NCI-H1417 treated with DMSO at 0.1 percent for 48 hours (cell line): ENCODE measurements at regions not wholly inside any gene's neighbourhood (a gene's known extent, or its start where the extent isn't known, plus 50 kb on each side); places are given as distances from the start of the nearest gene placed in this dataset.

Experiments
- DNase-seq: peaks from one replicate; lab custom pipeline; 2025; lab: John Stamatoyannopoulos, UW

DNA sequence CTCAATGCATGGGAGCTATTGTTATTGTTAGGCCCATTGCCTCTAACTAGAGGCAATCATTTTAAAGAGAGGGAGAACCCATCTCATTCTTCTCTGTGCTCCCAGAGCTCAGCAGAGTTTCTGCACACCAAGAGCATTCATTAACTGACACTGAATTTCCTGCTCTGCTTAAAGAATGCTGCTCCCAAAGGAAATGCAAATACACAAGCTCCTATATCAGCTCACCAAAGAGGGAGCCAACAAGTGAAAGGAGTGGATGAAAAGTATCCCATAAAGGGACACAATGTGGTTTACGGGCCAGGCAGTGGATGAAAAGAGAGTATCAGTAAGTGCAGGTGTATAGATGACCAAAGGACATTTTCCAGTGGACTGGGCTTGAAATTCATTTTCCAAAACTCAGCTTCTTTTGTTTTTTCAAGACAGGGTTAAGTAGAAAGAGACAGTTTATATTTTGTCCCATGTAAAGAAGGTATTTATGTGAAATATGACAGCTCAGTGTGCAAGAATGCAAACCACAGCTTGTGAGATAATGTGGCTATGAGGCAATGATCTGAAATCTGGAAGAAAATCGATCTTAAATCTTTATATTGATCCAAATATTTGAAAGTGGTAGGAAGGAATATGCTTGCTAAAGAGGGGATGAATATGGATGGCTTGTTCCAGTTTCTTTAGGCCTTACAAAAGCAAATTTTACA, 207.7 kb upstream of the CAMK1G start:
- no peak for DNase-seq

DNA sequence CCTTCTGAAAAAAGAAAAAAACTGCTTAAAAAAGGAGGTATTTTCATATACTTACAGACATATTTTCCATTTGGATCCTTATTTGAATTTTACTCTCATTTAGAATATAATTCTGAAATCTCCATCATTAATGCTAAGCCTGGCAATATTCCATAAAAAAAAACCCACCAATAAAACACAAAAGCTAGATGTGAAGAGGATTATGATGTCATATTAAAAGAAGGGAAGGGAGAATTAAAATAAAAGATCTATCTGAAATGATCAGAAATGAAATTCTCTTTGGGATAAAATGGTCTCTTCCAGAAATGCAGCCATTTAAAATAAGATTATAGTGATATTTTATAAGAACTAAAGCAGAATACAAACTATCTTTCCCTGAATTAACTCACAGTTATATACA, 206.7 kb upstream of the CAMK1G start:
- no peak for DNase-seq

DNA sequence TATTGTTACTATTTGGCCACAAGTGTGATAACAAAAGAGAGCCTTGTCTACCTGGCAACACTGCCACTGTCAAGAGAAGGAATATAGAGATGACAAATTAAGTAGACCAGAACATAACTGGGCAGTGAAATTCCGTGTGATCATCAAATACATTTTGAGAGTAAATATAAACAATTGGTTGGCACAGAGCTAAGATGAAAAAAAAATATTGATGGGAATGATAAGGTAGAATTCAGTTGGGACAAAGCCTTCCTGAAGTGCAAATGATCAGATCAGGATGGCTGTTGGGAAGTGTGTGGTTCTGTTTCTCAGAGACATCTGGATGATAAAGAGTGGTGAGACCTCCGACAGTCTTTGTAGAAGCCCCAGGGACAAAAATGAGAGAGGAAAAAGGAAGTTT, 205.5 kb upstream of the CAMK1G start:
- no peak for DNase-seq

DNA sequence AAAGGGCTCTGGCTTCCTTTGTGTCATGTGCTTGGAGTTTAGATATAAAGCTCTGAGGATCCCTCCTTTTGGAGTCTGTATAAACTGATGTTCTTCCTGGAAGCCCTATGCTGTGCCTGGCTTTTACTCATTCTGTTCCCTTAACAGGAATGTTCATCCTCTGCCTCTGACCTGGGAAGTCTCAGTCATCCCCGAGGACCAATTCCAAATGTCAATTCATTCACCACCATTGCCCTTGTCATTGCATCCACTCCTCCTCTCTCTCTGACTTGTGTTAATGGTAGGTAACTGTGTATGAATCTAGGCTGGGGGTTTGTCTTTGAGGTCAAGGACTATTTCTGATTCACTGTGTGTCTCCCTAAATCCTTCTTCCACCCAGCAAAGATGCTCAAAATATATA, 204.2 kb upstream of the CAMK1G start:
- DNase-seq = no peak

DNA sequence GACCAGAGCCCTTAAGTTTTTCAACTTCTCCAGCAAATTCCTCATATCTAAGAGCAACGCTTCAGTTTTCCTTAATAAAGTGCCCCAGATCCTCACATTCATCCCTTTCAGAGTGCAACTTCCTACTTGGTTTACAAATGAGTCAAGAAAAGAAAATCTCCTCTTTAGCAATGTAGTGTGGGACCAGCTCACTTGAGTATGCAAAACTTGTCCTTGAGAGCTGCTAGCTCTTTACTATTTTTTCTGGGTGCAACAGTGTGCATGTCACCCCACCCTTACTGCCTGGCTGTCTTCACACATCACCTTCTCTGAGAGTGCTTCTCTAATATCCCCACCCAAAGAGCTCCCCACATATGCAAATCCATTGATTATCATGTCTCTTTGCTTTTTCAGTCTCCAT, 203.1 kb upstream of the CAMK1G start:
- no peak for DNase-seq

DNA sequence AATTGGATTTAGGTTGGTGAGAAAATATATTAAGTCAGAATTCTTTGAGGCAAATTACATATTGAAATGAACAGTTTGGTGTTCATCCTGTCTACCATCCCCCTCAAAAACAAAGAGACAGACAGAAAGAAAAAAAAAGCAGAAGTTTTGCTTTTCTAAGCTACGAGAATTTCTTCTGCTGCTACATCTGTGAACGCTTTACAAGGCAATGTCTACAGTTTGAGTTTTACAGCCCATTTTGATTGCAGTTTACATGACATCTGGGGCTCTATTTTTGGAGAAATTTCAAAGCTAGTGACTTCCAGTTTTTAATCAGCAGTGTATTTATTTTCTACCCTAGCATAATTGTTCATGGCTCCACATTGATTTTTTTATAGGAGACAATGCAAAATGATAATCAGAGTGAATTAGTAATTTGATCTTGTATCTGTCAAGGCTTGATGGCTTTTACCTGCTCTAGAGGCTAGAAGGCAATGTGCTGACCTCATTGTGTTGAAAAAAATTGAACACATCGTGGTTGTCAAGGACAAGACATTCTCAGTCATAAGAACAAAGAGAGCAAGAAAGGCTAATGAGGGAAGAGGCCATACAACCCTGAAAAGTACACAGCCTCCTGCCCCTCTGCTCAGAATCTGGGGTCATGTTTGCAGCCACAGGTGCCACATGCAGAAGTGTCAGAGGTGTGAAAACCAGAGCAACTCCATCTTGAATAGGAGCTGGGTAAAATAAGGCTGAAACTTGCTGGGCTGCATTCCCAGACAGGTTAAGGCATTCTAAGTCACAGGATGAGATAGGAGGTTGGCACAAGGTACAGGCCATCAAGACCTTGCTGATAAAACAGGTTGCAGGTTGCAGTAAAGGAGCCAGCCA, 201.0 kb upstream of the CAMK1G start:
- no peak for DNase-seq

DNA sequence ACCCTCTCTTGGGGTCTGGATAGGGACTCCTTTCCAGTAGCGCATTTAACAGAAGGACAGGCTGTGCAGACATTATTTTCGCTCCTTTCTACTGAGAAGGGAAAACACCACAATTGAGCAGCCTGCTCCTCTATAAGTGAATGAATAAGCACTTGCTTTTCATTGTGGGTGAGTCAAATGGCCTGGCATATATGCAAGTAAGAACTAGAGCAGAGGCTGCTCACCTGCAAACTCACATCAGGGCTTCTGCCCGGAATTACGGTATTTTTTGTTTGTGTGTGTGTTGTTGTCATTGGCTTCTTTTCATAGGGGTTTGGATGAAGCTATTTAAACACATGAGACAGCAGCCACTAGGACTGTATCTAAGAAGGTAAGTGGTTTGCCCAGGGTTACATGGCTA, 200.1 kb upstream of the CAMK1G start:
- DNase-seq = no peak

DNA sequence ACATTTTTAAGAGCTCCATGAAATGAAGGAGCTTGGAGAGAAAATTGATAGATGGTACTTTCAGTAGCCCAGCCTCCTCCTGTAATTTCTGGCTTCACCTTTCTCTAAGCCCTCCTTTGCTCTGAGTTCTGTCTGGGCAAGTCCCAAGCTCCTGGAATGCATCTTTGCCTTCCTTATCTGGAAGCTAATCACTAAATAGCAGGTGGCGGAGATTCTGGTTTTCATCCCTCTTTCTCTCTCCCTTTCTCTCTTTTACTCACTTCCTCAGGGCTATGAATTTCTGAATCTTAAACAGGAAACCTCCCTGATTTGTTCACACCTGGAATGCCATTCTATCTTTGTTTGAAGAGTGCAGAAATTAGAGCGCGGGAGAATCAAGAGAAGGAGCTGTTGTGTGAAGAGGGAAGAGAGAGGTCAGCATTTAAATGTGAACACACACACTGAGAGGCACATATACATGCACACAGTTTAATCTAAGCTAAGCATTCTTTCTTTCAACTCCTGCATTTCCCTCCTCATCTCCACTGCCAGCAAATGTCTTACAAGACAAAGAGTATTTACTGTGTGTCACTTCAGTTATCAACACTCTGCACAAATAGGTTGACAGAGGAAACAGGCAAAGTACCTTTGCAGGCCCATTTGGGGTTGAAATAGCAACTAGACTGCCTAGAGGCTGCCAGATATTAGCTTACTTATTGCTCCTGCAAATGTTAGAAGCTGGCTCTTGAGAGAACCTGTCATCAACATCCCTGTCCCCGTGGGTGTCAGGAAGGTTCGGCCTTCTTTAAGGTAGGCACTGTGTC, 199.4 kb upstream of the CAMK1G start:
- no peak for DNase-seq

DNA sequence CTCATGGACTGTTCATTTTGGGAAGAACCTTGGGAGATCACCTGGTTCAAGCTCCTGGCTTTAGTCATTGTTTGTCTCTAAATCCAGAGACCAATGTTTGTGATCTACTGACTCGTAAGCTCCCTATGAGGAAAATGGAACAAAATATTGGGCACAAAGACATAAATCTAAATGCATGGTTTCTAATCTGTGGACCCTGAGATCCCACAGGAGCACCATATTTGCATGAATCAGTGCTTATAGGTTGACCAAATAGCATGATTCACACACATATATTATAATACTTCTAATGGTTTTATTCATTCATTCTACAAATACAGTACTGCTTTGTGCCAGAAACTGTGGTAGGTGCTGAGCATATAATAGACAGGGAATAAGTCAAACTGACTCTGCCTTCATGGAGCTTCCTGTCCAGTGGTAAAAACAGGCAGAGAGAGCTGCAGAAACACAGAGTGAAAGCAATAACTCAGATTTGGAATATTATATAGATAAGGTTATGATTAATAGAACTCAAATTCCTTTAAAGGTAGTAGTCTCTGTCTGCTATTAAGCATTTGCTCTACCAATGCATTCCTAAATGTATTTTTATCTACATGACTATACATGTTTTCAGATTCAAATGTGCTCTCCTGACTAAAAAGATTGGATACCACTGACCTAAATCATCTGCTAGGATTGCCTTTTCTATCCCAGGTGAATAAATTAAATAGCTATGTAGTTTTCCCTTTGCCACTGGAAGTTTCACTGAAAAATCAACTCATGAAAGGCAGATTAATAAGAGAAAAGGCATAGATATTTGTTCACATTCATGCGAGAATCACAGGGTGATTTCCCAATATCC, 198.6 kb upstream of the CAMK1G start:
- DNase-seq = no peak

DNA sequence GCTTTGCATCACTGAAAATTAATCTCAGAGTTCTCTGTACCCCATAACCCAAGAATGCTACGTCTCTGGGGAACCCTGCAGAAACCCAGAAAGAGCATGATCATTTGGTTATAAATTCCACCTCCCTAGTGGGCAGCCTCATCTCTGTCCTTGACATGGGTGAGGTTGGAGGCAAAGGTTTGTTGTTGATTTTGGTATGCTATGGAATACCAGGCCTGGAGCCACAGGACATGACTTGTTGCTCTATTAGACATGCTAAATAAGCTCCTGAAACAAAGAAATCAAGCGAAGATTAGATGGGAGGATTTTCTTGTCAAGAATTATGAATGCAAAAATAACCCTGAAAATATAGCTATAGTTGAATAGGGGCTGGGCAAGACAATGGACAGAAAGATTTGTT, 197.4 kb upstream of the CAMK1G start:
- no peak for DNase-seq

DNA sequence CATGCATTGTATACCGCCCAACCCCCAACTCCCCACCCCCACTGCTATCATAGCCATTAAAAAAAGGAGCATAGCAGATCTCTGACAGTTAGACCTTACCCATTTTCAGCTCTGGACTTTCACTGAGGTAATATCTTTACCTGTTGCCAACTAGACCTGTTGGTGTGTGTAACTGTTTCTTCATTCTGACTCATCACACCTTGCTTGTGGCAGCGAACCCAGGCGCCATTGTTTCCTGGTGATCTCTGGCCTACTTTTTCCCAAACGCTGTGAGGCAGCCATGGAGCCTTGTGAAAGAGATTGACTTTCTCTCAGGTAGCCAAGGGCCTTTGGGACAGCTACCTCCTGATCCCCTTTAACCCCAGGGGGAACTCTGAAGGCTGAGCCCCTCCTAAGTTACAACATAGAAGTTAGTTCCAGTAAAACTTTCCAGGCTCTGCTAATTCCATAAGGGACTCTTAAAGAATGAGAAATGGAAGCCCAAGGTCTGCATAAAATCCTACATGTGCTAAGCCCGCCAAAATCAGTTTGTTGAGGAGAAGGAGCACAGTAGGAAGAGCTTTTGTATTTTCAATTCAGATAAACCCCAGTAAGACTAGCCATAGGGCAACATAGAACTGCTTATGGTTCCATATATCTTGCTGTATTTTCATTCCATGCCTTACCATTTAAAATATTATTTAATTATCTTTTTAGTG, 196.1 kb upstream of the CAMK1G start:
- no peak for DNase-seq

DNA sequence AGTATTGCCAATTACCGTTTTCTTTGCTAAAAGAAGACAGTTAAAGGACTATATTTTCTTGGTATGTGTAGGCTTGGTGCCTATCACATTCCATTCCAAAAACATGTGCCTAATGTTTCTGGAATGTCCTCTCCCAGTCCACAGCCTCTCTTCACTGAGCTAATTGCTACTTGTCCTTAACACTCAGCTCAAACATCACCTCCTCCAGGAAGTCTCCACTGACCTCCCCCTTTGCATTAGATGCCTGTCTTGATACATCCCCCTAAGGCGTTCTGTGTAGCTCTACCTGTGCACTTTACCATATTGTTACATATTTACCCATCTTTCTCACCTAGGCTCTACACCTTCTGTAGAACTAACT, 195.6 kb upstream of the CAMK1G start:
- no peak for DNase-seq

DNA sequence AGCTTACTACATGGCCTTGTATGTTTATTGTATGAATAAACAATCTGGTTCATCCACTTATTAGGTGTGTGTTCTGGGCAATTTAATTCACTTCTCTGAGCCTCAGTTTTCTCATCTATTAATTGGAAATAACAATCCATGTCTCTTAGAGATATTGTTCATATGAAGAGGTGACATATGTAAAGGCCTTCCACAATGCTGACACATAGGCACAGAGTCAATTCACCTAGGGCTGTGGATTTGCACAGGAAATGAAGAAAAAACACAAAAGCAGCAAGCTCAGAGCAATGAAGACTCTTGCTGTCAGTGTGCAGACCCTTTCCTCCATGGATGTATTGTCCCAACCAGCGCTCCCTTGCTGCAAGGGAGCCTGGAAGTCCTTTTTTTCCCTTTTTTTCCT, 195.2 kb upstream of the CAMK1G start:
- no peak for DNase-seq

DNA sequence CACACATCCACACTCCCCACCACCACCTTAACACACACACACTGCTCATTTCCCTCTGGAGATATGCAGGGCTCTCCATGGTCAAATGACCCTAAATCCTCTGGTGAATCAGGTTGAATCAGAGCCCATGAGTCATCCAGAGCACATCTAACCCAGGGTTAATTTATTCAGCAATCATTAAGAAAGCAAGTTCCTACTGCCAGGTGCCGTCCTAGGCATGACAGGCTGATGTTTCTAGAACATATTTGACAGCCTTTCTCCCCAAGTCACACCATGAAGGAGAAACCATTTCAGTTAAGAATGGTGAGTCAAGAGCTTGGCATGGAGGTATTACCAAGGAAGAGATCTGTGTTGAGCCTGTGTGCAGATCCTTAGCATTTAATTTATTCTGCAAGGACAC, 194.3 kb upstream of the CAMK1G start:
- DNase-seq = no peak

DNA sequence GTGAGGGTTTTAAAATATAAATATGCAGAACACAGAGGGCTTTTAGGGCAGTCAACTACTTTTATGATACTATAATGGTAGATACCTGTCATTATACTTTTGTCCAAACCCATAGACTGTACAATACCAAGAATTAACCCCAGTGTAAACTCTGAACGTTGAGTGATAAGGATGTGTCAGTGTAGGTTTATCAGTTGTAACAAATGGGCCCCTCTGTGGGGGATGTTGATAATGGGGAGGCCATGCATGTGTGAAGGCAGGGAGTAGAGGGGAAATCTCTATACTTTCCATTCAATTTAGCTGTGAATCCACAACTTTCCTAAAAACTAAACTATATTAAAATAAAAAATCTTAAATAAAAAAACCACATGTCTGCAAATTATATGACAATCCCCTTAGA, 193.5 kb upstream of the CAMK1G start:
- no peak for DNase-seq

DNA sequence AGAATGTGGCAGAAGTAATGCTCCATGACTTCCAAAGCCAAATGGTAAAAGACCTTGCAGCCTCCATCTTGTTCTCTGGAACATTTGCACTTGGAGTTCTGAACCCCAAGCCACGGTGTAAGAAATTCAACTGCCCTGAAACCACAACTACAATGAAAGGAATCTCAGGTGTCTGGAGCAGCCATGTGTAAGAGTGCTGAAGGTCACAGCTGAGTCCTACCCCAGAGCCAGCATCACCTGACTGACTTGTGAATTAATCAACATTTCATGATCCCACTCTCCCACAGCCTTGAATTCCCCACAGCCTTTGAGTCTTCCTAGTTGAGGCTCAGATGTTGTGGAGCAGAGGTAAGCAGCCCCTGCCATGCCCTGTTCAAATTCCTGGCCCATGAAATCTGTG, 192.8 kb upstream of the CAMK1G start:
- no peak for DNase-seq

DNA sequence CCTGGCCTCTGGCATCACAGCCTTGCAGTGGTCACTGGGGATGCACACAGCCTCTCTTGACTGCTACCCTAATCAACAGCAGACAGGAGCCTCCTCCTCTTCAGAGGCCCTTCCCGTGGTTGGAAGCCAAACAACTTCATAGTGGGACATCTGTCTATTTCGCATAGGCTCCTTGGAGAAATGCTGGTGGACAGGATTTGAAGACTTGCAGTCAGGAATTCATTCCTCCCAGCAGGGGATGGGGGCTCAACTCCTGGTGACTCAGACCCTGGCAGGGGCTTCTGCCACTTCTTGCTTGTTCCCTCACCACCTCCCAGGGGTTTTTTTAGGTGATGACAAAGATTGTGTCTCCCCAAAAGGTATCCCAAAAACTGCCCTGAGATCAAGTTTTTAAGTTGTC, 191.7 kb upstream of the CAMK1G start:
- DNase-seq = no peak

DNA sequence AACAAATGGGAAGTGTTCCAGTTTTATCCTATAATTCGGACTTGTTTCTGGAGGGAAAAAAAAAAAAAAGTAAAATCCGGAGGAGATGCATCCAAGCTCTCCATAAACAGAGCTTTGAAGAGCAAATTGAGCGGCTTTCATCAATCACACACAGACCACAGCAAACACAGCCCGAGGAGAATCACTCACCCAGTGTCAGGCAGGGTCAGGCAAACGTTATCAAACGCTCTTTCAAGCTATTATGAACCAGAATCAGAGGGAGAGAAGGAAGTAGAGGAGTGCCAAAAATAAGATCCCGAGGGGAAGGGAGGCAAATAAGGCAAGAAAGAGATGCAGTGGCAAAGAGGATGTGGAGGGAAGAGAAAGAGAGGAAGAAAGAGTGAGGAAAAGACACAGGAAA, 188.3 kb upstream of the CAMK1G start:
- no peak for DNase-seq

DNA sequence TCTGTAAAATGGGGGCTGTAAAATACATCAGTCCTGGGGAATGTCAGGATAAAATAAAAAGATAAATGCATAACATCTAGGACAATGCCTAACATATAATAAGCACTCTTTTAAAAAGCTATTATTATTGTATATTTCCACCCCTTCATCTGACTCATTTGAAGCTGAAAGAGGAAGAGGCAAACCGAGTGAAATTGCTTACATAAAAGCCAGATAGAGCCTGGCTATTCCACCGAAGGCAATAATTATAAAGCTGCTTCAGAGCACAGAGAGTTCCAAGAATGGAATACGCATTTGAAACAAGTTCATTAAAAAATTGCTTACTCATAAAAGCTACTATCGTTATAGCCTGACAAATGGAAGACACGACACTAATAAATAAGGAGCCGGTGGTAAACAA, 186.1 kb upstream of the CAMK1G start:
- DNase-seq = no peak

DNA sequence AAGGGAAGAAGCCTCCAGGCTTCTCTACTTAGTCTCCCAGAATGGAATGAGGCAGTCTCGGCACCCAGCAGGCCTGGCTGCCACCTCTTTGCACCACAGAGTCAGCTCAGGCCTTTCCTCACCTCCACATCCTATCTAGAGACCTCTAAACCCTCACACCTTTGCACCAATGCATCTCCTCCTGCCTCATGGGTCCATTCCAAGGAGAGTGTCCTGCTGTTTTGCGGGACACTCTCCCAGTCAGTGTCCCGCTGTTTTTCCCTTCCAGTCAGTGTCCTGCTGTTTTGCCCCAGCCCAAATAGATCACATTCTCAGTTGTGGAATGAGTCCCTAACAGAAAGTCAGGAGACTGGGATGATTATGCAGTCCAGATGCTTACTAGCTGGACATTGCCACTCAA, 185.6 kb upstream of the CAMK1G start:
- no peak for DNase-seq

DNA sequence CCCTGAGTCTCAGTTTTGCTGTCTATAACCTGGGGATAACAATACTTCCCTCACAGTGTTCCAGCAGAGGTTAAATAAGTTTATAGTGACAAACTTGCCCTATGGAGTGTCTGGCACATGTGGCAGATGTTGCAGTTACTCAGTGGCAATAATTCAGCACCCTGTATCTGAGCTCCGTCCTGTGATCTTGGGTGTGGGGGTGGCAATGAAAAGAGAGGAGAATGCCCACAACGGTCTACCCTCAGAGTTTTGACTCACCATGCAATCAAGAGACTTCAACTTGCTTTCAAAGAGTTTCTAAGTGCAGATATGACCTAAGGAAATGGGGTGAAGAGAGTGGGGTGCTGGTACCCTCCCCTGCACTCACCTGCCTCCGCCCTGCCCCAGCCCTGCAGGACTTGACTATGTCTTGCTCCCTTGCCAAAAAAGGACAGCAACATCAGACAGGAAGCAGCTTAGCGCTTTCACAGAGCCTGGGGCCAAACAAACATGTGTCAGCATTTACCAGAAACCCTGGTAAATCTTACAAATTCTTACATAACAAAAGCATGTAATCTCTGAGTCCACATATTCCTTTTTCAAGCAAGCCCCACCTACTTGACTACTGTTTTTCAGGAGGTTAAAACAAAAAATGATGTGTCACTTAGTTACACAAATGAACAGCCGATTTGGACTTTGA, 185.1 kb upstream of the CAMK1G start:
- DNase-seq = no peak
